NCI-H1092 (cell line): ENCODE measurements at regions not wholly inside any gene's neighbourhood (a gene's known extent, or its start where the extent isn't known, plus 50 kb on each side); places are given as distances from the start of the nearest gene placed in this dataset.

Source experiments
- DNase-seq: peaks from one replicate; lab custom pipeline; 2025; lab: John Stamatoyannopoulos, UW

DNA sequence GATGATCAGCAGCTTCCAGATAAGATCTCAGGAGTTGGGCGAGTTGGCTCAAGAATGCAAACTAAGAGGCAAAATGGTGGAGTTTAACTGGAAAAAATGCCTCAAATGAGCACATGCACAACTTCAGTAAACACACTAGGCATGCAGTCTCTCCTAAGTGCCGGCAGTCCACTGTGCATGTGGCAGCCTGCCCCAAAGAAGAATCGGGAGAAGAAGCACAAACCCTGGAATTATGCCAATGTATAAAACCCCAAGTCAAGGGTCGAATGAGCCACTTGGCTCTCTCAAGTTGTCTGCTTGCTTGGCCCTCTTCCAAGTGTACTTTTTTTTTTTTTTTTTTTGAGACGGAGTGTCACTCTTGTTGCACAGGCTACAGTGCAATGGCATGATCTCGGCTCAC is 53.3 kb upstream of the SLITRK1 start:
- no peak for DNase-seq
